ENCODE measurements at regions not wholly inside any gene's neighbourhood (a gene's known extent, or its start where the extent isn't known, plus 50 kb on each side); places are given as distances from the start of the nearest gene placed in this dataset.

GRCh38 chr4:111136967-111137366 is 514.1 kb upstream of the PITX2 start:
- TF ChIP-seq CTCF (IDR thresholded peaks at IDR 0.05), result no peak
- TF ChIP-seq EZH2 (IDR thresholded peaks at IDR 0.05; ENCODE audit: borderline replicate concordance, insufficient read depth, low read depth, low read length, poor library complexity, severe bottlenecking), result no peak

Measured in B cell (primary cell).